Lower lobe of right lung (tissue), 2 donors: ENCODE measurements at regions not wholly inside any gene's neighbourhood (a gene's known extent, or its start where the extent isn't known, plus 50 kb on each side); places are given as distances from the start of the nearest gene placed in this dataset.

Source experiments
- ATAC-seq, 2 donors: fragments of 200-7000 bp; cut with Tn5 transposase; one replicate each; pipeline ENCODE4 v1.9.1; 2020 to 2022; ENCODE audit warnings: mild to moderate bottlenecking in 2 of 2, moderate library complexity in 2 of 2
- DNase-seq: peaks from one replicate; pipeline ENCODE4 v3.0.0-alpha.2; 2020
- H3K27ac ChIP-seq: fragments of 200-600 bp; one replicate; pipeline ENCODE4 v1.8.0; 2022
- H3K27me3 ChIP-seq: fragments of 200-600 bp; one replicate; pipeline ENCODE4 v1.8.0; 2022; ENCODE audit warnings: low read depth
- H3K36me3 ChIP-seq: fragments of 200-600 bp; one replicate; pipeline ENCODE4 v1.8.0; 2022; ENCODE audit warnings: mild to moderate bottlenecking
- H3K4me1 ChIP-seq: fragments of 200-600 bp; one replicate; pipeline ENCODE4 v1.8.0; 2022
- H3K4me3 ChIP-seq: fragments of 200-600 bp; one replicate; pipeline ENCODE4 v1.8.0; 2022; ENCODE audit warnings: mild to moderate bottlenecking
- H3K9me3 ChIP-seq: fragments of 200-600 bp; one replicate; pipeline ENCODE4 v1.8.0; 2022
- CTCF ChIP-seq: fragments of 200-600 bp; IDR thresholded peaks from one replicate; pipeline ENCODE4 v1.8.0; 2022; ENCODE audit warnings: antibody characterized with exemption, mild to moderate bottlenecking
- intact Hi-C: fragments of 100-400 bp; cut with DNase I; formaldehyde crosslinking; loops from one replicate; pipeline ENCODE4 v1.11.0; 2022
- donor health status: DM: no; HTN: yes; CAD: no; lungs with severe emphysema.

DNA sequence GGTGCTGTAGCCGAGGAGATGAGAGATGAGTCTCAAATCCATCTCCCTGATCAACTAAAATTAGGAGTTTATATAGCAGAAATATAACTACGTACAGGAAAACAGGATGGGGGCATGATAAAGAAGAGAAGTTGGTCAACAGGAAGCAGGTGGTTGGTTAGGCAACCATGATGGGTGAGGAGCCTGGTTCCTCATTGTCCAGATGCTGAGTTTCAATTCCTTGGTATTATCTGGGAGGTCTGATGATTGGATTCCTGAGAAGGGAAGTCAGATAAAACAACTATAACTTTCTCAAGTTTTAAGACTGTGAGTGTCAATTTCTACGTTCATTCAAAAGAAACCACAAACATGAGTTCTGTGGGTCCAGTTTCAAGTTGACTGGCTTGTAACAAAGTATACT, 323.9 kb downstream of the MTRR start:
- no peak for DNase-seq
- H3K27ac ChIP-seq: no peak overlapping the region
- H3K27me3 ChIP-seq: no peaks in the 10 kb centered on the region
- no peaks in the 10 kb centered on the region for H3K36me3 ChIP-seq
- intact Hi-C loops: no loop called here
- ATAC-seq: no peak
- no peaks in the 10 kb centered on the region for H3K4me1 ChIP-seq
- no peak overlapping the region for H3K4me3 ChIP-seq
- no peak for TF ChIP-seq CTCF
- no peaks in the 10 kb centered on the region for H3K9me3 ChIP-seq

DNA sequence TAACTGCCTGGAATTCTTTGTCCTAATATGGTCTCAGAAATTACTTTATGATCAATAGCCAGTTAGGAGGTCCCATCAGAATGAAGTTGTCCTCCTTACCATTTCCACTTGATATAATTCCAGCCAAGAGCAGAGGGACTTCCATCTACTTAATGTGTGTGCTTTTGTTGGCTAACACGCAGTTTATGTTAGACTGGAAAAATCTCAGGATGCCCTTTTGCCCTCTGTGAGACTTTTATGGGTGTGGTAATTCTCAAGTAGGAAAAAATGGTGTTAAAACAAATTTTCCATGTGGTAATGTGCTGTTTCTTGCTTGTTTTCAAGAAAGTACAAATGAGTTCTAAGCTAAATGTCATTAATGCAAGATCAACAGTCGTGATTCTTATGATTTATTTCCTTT, 327.1 kb downstream of the MTRR start:
- no peak for TF ChIP-seq CTCF
- no peak for ATAC-seq
- no peak overlapping the region for H3K27ac ChIP-seq
- no peaks in the 10 kb centered on the region for H3K4me1 ChIP-seq
- H3K27me3 ChIP-seq: no peaks in the 10 kb centered on the region
- no peak for DNase-seq
- intact Hi-C loops: no loop called here
- H3K36me3 ChIP-seq: no peaks in the 10 kb centered on the region
- H3K4me3 ChIP-seq: no peak overlapping the region
- H3K9me3 ChIP-seq: no peaks in the 10 kb centered on the region

DNA sequence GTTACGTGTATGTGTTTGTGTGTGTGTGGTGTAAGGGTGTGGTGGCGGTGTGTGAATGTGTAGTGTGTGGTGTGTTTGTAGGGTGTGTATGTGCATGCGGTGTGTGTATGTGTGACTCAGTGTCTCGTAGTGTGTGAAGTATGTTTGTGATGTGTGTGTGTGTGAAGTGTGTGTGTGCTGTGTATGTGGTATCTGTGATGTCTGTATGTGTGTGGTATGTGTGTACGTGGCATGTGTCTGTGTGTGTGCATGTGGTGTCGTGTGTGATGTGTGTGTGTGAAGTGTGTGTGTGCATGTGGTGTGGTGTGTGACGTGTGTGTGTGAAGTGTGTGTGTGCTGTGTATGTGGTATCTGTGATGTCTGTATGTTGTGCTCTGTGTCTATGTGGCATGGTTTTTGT, 339.4 kb downstream of the MTRR start:
- intact Hi-C loops: no loop called here
- no peak for TF ChIP-seq CTCF
- Histone ChIP-seq H3K4me3 (no peak overlapping the region), H3K9me3 (no peaks in the 10 kb centered on the region), H3K4me1 (no peaks in the 10 kb centered on the region), H3K27ac (no peak overlapping the region), H3K27me3 (no peaks in the 10 kb centered on the region), H3K36me3 (no peaks in the 10 kb centered on the region)
- no peak for DNase-seq
- peak in 1 of 2 donors; percentile 26 for ATAC-seq

- ATAC-seq (no peak), DNase-seq (no peak)
- intact Hi-C loops: no loop called here
- H3K4me3 ChIP-seq: no peak overlapping the region
- no peak overlapping the region for H3K27ac ChIP-seq
- H3K27me3 ChIP-seq: no peaks in the 10 kb centered on the region
- H3K9me3 ChIP-seq: no peaks in the 10 kb centered on the region
- no peak for TF ChIP-seq CTCF
- no peaks in the 10 kb centered on the region for H3K4me1 ChIP-seq
- no peaks in the 10 kb centered on the region for H3K36me3 ChIP-seq
Measured at GRCh38 chr5:8209500-8209899, 340.6 kb downstream of the MTRR start.

DNA sequence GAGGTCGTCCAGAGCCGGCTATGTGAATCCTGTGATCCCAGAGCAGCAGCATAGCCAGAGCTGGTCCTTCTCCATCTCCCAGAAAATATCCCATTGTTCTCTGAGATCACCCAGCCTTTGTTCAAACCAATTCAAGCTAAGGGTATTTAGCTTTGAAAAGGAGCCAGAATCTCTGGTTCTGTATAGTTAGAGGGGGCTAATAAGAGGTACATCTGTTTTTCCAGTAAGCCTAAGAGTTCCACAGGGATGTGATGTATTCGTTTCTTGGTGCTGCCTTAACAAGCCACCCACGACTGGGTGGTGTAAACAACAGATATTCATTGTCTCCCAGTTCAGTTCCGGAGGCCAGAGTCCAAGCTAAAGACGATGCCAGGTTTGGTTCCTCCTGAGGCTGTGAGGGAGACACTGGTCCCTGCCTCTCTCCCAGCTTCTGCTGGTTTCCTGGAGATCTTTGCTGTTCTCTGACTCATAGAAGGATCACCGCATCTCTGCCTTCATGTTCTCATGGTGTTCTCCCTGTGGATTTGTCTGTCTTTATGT, 344.8 kb downstream of the MTRR start:
- TF ChIP-seq CTCF: no peak
- DNase-seq: no peak
- intact Hi-C loops: no loop called here
- Histone ChIP-seq H3K27ac (no peak overlapping the region), H3K4me1 (no peaks in the 10 kb centered on the region), H3K36me3 (no peaks in the 10 kb centered on the region), H3K27me3 (no peaks in the 10 kb centered on the region), H3K4me3 (no peak overlapping the region), H3K9me3 (no peaks in the 10 kb centered on the region)
- no peak for ATAC-seq

- ATAC-seq: no peak
- Histone ChIP-seq H3K27ac (no peak overlapping the region), H3K27me3 (no peaks in the 10 kb centered on the region), H3K36me3 (no peaks in the 10 kb centered on the region), H3K4me1 (no peaks in the 10 kb centered on the region), H3K4me3 (no peak overlapping the region), H3K9me3 (no peaks in the 10 kb centered on the region)
- intact Hi-C loops: no loop called here
- no peak for DNase-seq
- no peak for TF ChIP-seq CTCF
Measured at GRCh38 chr5:8216921-8217320, 348.0 kb downstream of the MTRR start.
